Trophoblast cell (in vitro differentiated cells and primary cell): ENCODE measurements at regions not wholly inside any gene's neighbourhood (a gene's known extent, or its start where the extent isn't known, plus 50 kb on each side); places are given as distances from the start of the nearest gene placed in this dataset.

Experiments used
- DNase-seq, 2 donors: peaks; one replicate each; pipeline ENCODE4 v3.0.0-alpha.2; 2016
- H2AFZ ChIP-seq: 2 replicates; pipeline ENCODE4 v1.6.1; 2013; ENCODE audit warnings: low read length, moderate library complexity, mild to moderate bottlenecking; ENCODE audit not compliant: insufficient read depth, poor library complexity
- H2AK5ac ChIP-seq: 2 replicates; pipeline ENCODE4 v1.6.1; 2013; ENCODE audit warnings: mild to moderate bottlenecking, low read length
- H2BK120ac ChIP-seq: 2 replicates; pipeline ENCODE4 v1.6.1; 2013; ENCODE audit warnings: low read length, mild to moderate bottlenecking, moderate library complexity; ENCODE audit not compliant: insufficient read depth, poor library complexity
- H2BK12ac ChIP-seq: 2 replicates; pipeline ENCODE4 v1.6.1; 2013; ENCODE audit warnings: mild to moderate bottlenecking, low read length, moderate library complexity
- H2BK5ac ChIP-seq: 2 replicates; pipeline ENCODE4 v1.6.1; 2013; ENCODE audit warnings: low read length, low read depth, moderate library complexity, mild to moderate bottlenecking; ENCODE audit not compliant: poor library complexity
- H3K14ac ChIP-seq: 2 replicates; pipeline ENCODE4 v1.6.1; 2013; ENCODE audit warnings: mild to moderate bottlenecking, low read length
- H3K18ac ChIP-seq: 2 replicates; pipeline ENCODE4 v1.6.1; 2013; ENCODE audit warnings: mild to moderate bottlenecking, low read length
- H3K23ac ChIP-seq: 2 replicates; pipeline ENCODE4 v1.6.1; 2013; ENCODE audit warnings: low read length
- H3K27ac ChIP-seq: 2 replicates; pipeline ENCODE4 v1.5.1; 2013; ENCODE audit warnings: low read depth, mild to moderate bottlenecking, inconsistent platforms, low read length, moderate library complexity
- H3K27me3 ChIP-seq: 2 replicates; pipeline ENCODE4 v1.6.1; 2013; ENCODE audit warnings: inconsistent platforms, mild to moderate bottlenecking, low read length, moderate library complexity; ENCODE audit not compliant: insufficient read depth
- H3K36me3 ChIP-seq, 2 experiments: 1 replicate in 1 of 2; 2 replicates in 1 of 2; pipeline ENCODE4 v1.6.1; 2013; ENCODE audit warnings: low read length in 2 of 2, mild to moderate bottlenecking in 2 of 2, moderate library complexity in 1 of 2; ENCODE audit not compliant: insufficient read depth in 2 of 2, control insufficient read depth in 1 of 2
- H3K4ac ChIP-seq: 2 replicates; pipeline ENCODE4 v1.6.1; 2013; ENCODE audit warnings: low read depth, mild to moderate bottlenecking, low read length, moderate library complexity
- H3K4me1 ChIP-seq, 2 experiments: 1 replicate in 1 of 2; 2 replicates in 1 of 2; pipeline ENCODE4 v1.6.1; 2013; ENCODE audit warnings: low read length in 2 of 2, mild to moderate bottlenecking in 2 of 2, moderate library complexity in 1 of 2; ENCODE audit not compliant: insufficient read depth in 2 of 2, control insufficient read depth in 1 of 2
- H3K4me2 ChIP-seq: 2 replicates; pipeline ENCODE4 v1.6.1; 2013; ENCODE audit warnings: inconsistent platforms, mild to moderate bottlenecking, low read length, moderate library complexity
- H3K4me3 ChIP-seq: 2 replicates; pipeline ENCODE4 v1.5.1; 2013; ENCODE audit warnings: mild to moderate bottlenecking, low read depth, low read length, inconsistent platforms
- H3K79me1 ChIP-seq: one replicate; pipeline ENCODE4 v1.6.1; 2013; ENCODE audit warnings: low read length
- H3K79me2 ChIP-seq: 2 replicates; pipeline ENCODE4 v1.6.1; 2013; ENCODE audit warnings: low read length, mild to moderate bottlenecking; ENCODE audit not compliant: control insufficient read depth, insufficient read depth, poor library complexity
- H3K9ac ChIP-seq: 2 replicates; pipeline ENCODE4 v1.6.1; 2013; ENCODE audit warnings: mild to moderate bottlenecking, low read length
- H3K9me3 ChIP-seq: 2 replicates; pipeline ENCODE4 v1.6.1; 2013; ENCODE audit warnings: low read depth, mild to moderate bottlenecking, control low read depth, inconsistent platforms, low read length; ENCODE audit not compliant: insufficient read depth
- H4K12ac ChIP-seq: 2 replicates; pipeline ENCODE4 v1.6.1; 2013; ENCODE audit warnings: low read depth, mild to moderate bottlenecking, low read length, moderate library complexity
- H4K8ac ChIP-seq: 2 replicates; pipeline ENCODE4 v1.6.1; 2013; ENCODE audit warnings: low read depth, mild to moderate bottlenecking, low read length, moderate library complexity
- H4K91ac ChIP-seq: one replicate; pipeline ENCODE4 v1.6.1; 2013; ENCODE audit warnings: low read depth, mild to moderate bottlenecking, low read length, moderate library complexity
- WGBS: extraction: QIAGEN DNeasy Blood & Tissue Kit; methylation state at CpG from one replicate; pipeline ENCODE4 v1.1.7; 2013; ENCODE audit warnings: missing lambda C conversion rate; ENCODE audit not compliant: insufficient read length, insufficient coverage; ENCODE audit errors: extremely low coverage; 5-methylcytosine and 5-hydroxymethylcytosine counted together

GRCh38 chr4:35734381-35735098 lies 509.8 kb downstream of the ARAP2 start:
- Histone ChIP-seq H4K8ac (no peak overlapping the region), H2BK120ac (no peak overlapping the region), H3K27me3 (no peaks in the 10 kb centered on the region), H4K91ac (no peak overlapping the region), H2AK5ac (no peak overlapping the region), H3K9ac (no peak overlapping the region), H3K9me3 (no peaks in the 10 kb centered on the region), H3K79me1 (no peaks in the 10 kb centered on the region), H2BK12ac (no peak overlapping the region), H3K23ac (no peak overlapping the region), H3K4me2 (no peak overlapping the region), H3K4me3 (no peak overlapping the region), H2BK5ac (no peak overlapping the region), H3K18ac (no peak overlapping the region), H3K14ac (no peak overlapping the region), H3K4me1 (no peaks in the 10 kb centered on the region), H4K12ac (no peak overlapping the region), H3K27ac (no peak overlapping the region), H3K4ac (no peak overlapping the region), H3K36me3 (no peaks in the 10 kb centered on the region), H3K79me2 (no peaks in the 10 kb centered on the region), H2AFZ (no peak overlapping the region)
- no peak for DNase-seq
- no CpG with 5 or more reads among the region's 3 CpGs for WGBS

- Histone ChIP-seq H3K18ac (no peak overlapping the region), H3K79me1 (no peaks in the 10 kb centered on the region), H3K27me3 (no peaks in the 10 kb centered on the region), H4K12ac (no peak overlapping the region), H3K4me2 (no peak overlapping the region), H2AFZ (no peak overlapping the region), H3K14ac (no peak overlapping the region), H3K27ac (no peak overlapping the region), H2BK12ac (no peak overlapping the region), H3K9ac (no peak overlapping the region), H3K79me2 (no peaks in the 10 kb centered on the region), H2BK5ac (no peak overlapping the region), H3K4me1 (no peaks in the 10 kb centered on the region), H3K9me3 (peaks cover 5% of the 10 kb centered on the region), H2BK120ac (no peak overlapping the region), H3K4me3 (no peak overlapping the region), H4K91ac (no peak overlapping the region), H4K8ac (no peak overlapping the region), H3K23ac (no peak overlapping the region), H3K36me3 (no peaks in the 10 kb centered on the region), H2AK5ac (no peak overlapping the region), H3K4ac (no peak overlapping the region)
- WGBS: no CpG with 5 or more reads among the region's 3 CpGs
- no peak for DNase-seq
Measured at GRCh38 chr4:35739308-35739707, 505.0 kb downstream of the ARAP2 start.

- Histone ChIP-seq H3K4me3 (no peak overlapping the region), H3K27ac (no peak overlapping the region)
Measured at GRCh38 chr4:35754047-35754446, 490.3 kb downstream of the ARAP2 start.

GRCh38 chr4:35757836-35758235 lies 486.5 kb downstream of the ARAP2 start:
- Histone ChIP-seq H2BK12ac (no peak overlapping the region), H3K4ac (no peak overlapping the region), H3K27ac (no peak overlapping the region), H2BK5ac (no peak overlapping the region), H3K4me2 (no peak overlapping the region), H2AK5ac (no peak overlapping the region), H3K4me3 (no peak overlapping the region), H3K79me2 (no peaks in the 10 kb centered on the region), H3K9me3 (no peaks in the 10 kb centered on the region), H3K9ac (no peak overlapping the region), H2BK120ac (no peak overlapping the region), H3K14ac (no peak overlapping the region), H3K27me3 (no peaks in the 10 kb centered on the region), H3K4me1 (no peaks in the 10 kb centered on the region), H3K36me3 (no peaks in the 10 kb centered on the region), H3K23ac (no peak overlapping the region), H2AFZ (no peak overlapping the region), H4K8ac (no peak overlapping the region), H3K79me1 (peaks cover 3% of the 10 kb centered on the region), H4K91ac (no peak overlapping the region), H4K12ac (no peak overlapping the region), H3K18ac (no peak overlapping the region)
- no peak for DNase-seq
- no CpG with 5 or more reads among the region's 1 CpG for WGBS

More at GRCh38 chr4:35754047-35754446, 490.3 kb downstream of the ARAP2 start:
- no peak overlapping the region for H3K4ac ChIP-seq
- H3K23ac ChIP-seq: no peak overlapping the region
- H4K12ac ChIP-seq: no peak overlapping the region
- H3K36me3 ChIP-seq: no peaks in the 10 kb centered on the region
- H3K27me3 ChIP-seq: no peaks in the 10 kb centered on the region
- H3K18ac ChIP-seq: no peak overlapping the region
- no peak overlapping the region for H2BK5ac ChIP-seq
- no peak for DNase-seq
- no peak overlapping the region for H4K91ac ChIP-seq
- H2BK12ac ChIP-seq: no peak overlapping the region
- H3K9ac ChIP-seq: no peak overlapping the region
- H3K9me3 ChIP-seq: no peaks in the 10 kb centered on the region
- H2AK5ac ChIP-seq: no peak overlapping the region
- no peak overlapping the region for H2BK120ac ChIP-seq
- no peak overlapping the region for H3K14ac ChIP-seq
- H4K8ac ChIP-seq: no peak overlapping the region
- no peak overlapping the region for H3K4me2 ChIP-seq
- no peaks in the 10 kb centered on the region for H3K4me1 ChIP-seq
- H3K79me1 ChIP-seq: peaks cover 3% of the 10 kb centered on the region
- no peak overlapping the region for H2AFZ ChIP-seq
- no peaks in the 10 kb centered on the region for H3K79me2 ChIP-seq
